ENCODE measurements at regions not wholly inside any gene's neighbourhood (a gene's known extent, or its start where the extent isn't known, plus 50 kb on each side); places are given as distances from the start of the nearest gene placed in this dataset.

- TF ChIP-seq CTCF (IDR thresholded peaks at IDR 0.05) = no peak
Measured at GRCh38 chr1:115192200-115192767, 103.0 kb upstream of the TSPAN2 start.

GRCh38 chr1:115191691-115192090 lies 102.4 kb upstream of the TSPAN2 start:
- no peak for TF ChIP-seq CTCF (IDR thresholded peaks at IDR 0.05)

- TF ChIP-seq CTCF (IDR thresholded peaks at IDR 0.05) = no peak
Measured at GRCh38 chr1:115190540-115191170, 101.4 kb upstream of the TSPAN2 start.

GRCh38 chr1:115189814-115190539 lies 100.7 kb upstream of the TSPAN2 start:
- no peak for TF ChIP-seq CTCF (IDR thresholded peaks at IDR 0.05)

GRCh38 chr1:115188680-115189395 lies 99.5 kb upstream of the TSPAN2 start:
- no peak for TF ChIP-seq CTCF (IDR thresholded peaks at IDR 0.05)

- no peak for TF ChIP-seq CTCF (IDR thresholded peaks at IDR 0.05)
Measured at GRCh38 chr1:115186711-115187265, 97.5 kb upstream of the TSPAN2 start.

GRCh38 chr1:115185336-115185735 lies 96.0 kb upstream of the TSPAN2 start:
- TF ChIP-seq CTCF (IDR thresholded peaks at IDR 0.05) = no peak

All from LNCAP (cell line).